OCI-LY1 (cell line): ENCODE measurements at regions not wholly inside any gene's neighbourhood (a gene's known extent, or its start where the extent isn't known, plus 50 kb on each side); places are given as distances from the start of the nearest gene placed in this dataset.
"Not testable (repeated sequence)": the region's sequence is repeated elsewhere in the genome, so short reads cannot be mapped to it uniquely, and the experiment has no call there.

Experiments used
- H2AFZ ChIP-seq: fragments of 200-600 bp; sonication (generic), shearing (Covaris generic); 2 replicates; pipeline ENCODE4 v1.6.0; 2014; ENCODE audit warnings: antibody characterized with exemption, mild to moderate bottlenecking, low read length
- H3F3A ChIP-seq: fragments of 200-600 bp; sonication (generic), shearing (Covaris generic); 2 replicates; pipeline ENCODE4 v1.6.0; 2014; ENCODE audit warnings: mild to moderate bottlenecking, antibody characterized with exemption, low read length, moderate library complexity; ENCODE audit not compliant: insufficient read depth
- H3K27ac ChIP-seq: fragments of 200-600 bp; sonication (generic); 2 replicates; pipeline ENCODE4 v1.5.1; 2014; ENCODE audit warnings: low read length, mixed run types, mild to moderate bottlenecking, low read depth; ENCODE audit not compliant: poor library complexity, severe bottlenecking
- H3K27me3 ChIP-seq: fragments of 200-600 bp; sonication (generic); 2 replicates; pipeline ENCODE4 v1.6.0; 2014; ENCODE audit warnings: antibody characterized with exemption, mild to moderate bottlenecking, low read length, moderate library complexity; ENCODE audit not compliant: insufficient read depth
- H3K36me3 ChIP-seq: fragments of 200-600 bp; sonication (generic); 2 replicates; pipeline ENCODE4 v1.6.1; 2014; ENCODE audit warnings: mild to moderate bottlenecking, antibody characterized with exemption, low read length, moderate library complexity, mixed read lengths; ENCODE audit not compliant: insufficient read depth
- H3K4me1 ChIP-seq: fragments of 200-600 bp; sonication (generic); 2 replicates; pipeline ENCODE4 v1.5.1; 2014; ENCODE audit warnings: mild to moderate bottlenecking, low read length, moderate library complexity; ENCODE audit not compliant: insufficient read depth, severe bottlenecking
- H3K4me2 ChIP-seq: fragments of 200-600 bp; sonication (generic), shearing (Covaris generic); 2 replicates; pipeline ENCODE4 v1.6.1; 2014; ENCODE audit warnings: low read length
- H3K4me3 ChIP-seq: fragments of 200-600 bp; sonication (generic); 2 replicates; pipeline ENCODE4 v1.5.1; 2014; ENCODE audit warnings: low read length, low read depth, mild to moderate bottlenecking, mixed read lengths; ENCODE audit not compliant: poor library complexity, severe bottlenecking
- H3K79me2 ChIP-seq: fragments of 200-600 bp; shearing (Covaris generic); 2 replicates; pipeline ENCODE4 v1.6.1; 2016; ENCODE audit warnings: mixed run types, low read length, mixed read lengths; ENCODE audit not compliant: insufficient read depth
- H3K9ac ChIP-seq: fragments of 200-600 bp; sonication (generic), shearing (Covaris generic); 2 replicates; pipeline ENCODE4 v1.6.1; 2014; ENCODE audit warnings: mild to moderate bottlenecking, low read length, mixed read lengths
- H3K9me2 ChIP-seq: fragments of 200-600 bp; sonication (generic), shearing (Covaris generic); 2 replicates; pipeline ENCODE4 v1.6.1; 2014; ENCODE audit warnings: low read depth, mild to moderate bottlenecking, low read length, mixed read lengths
- H3K9me3 ChIP-seq: fragments of 200-600 bp; shearing (Covaris generic); 2 replicates; pipeline ENCODE4 v1.6.1; 2014; ENCODE audit warnings: low read length, mixed read lengths
- H4K20me1 ChIP-seq: fragments of 200-600 bp; sonication (generic), shearing (Covaris generic); 2 replicates; pipeline ENCODE4 v1.6.0; 2016; ENCODE audit warnings: mild to moderate bottlenecking, low read length; ENCODE audit not compliant: insufficient read depth
- CTCF ChIP-seq: fragments of 200-600 bp; sonication (generic), shearing (Covaris generic); IDR thresholded peaks from 2 replicates; pipeline ENCODE4 v1.5.1; 2017; ENCODE audit warnings: mild to moderate bottlenecking, antibody characterized with exemption, low read length, moderate library complexity, mixed read lengths
- EZH2 ChIP-seq: fragments of 200-600 bp; sonication (generic), shearing (Covaris generic); IDR thresholded peaks from 2 replicates; pipeline ENCODE4 v1.8.0; 2017; ENCODE audit warnings: borderline replicate concordance, mixed run types, mild to moderate bottlenecking, antibody characterized with exemption, low read length, moderate library complexity, mixed read lengths

- no peak overlapping the region for H3K4me3 ChIP-seq
- H3K9me2 ChIP-seq: no peaks in the 10 kb centered on the region
- H2AFZ ChIP-seq: no peak overlapping the region
- no peak overlapping the region for H3K27ac ChIP-seq
- H3K4me2 ChIP-seq: no peak overlapping the region
- H3K36me3 ChIP-seq: no peaks in the 10 kb centered on the region
- no peak overlapping the region for H3K9ac ChIP-seq
- H3K9me3 ChIP-seq: no peaks in the 10 kb centered on the region
- no peaks in the 10 kb centered on the region for H3K27me3 ChIP-seq
- no peaks in the 10 kb centered on the region for H3K4me1 ChIP-seq
- no peaks in the 10 kb centered on the region for H3K79me2 ChIP-seq
- H4K20me1 ChIP-seq: no peaks in the 10 kb centered on the region
- no peaks in the 10 kb centered on the region for H3F3A ChIP-seq
- no peak for TF ChIP-seq EZH2
- no peak for TF ChIP-seq CTCF
These were observed 189.9 kb downstream of the NKX6-1 start for GRCh38 chr4:84309191-84309590.

- not testable (repeated sequence) for H4K20me1 ChIP-seq, H3F3A ChIP-seq, H3K36me3 ChIP-seq, H3K9me3 ChIP-seq, H3K4me3 ChIP-seq, H3K9ac ChIP-seq, H3K79me2 ChIP-seq, H3K9me2 ChIP-seq, H2AFZ ChIP-seq, H3K27ac ChIP-seq, H3K27me3 ChIP-seq, H3K4me1 ChIP-seq, H3K4me2 ChIP-seq
These were observed 200.3 kb downstream of the NKX6-1 start for GRCh38 chr4:84298719-84299254.

GRCh38 chr4:84298023-84298718, 200.9 kb downstream of the NKX6-1 start:
- TF ChIP-seq EZH2: no peak
- H3K9me3 ChIP-seq: no peaks in the 10 kb centered on the region
- no peaks in the 10 kb centered on the region for H3K79me2 ChIP-seq
- no peak overlapping the region for H3K9ac ChIP-seq
- no peaks in the 10 kb centered on the region for H3K27me3 ChIP-seq
- no peaks in the 10 kb centered on the region for H3K36me3 ChIP-seq
- H4K20me1 ChIP-seq: no peaks in the 10 kb centered on the region
- no peak overlapping the region for H3K27ac ChIP-seq
- no peak overlapping the region for H3K4me2 ChIP-seq
- no peaks in the 10 kb centered on the region for H3F3A ChIP-seq
- H3K9me2 ChIP-seq: no peaks in the 10 kb centered on the region
- no peaks in the 10 kb centered on the region for H3K4me1 ChIP-seq
- H3K4me3 ChIP-seq: no peak overlapping the region
- no peak overlapping the region for H2AFZ ChIP-seq

- TF ChIP-seq EZH2: no peak
- TF ChIP-seq CTCF: no peak
These were observed 207.1 kb downstream of the NKX6-1 start for GRCh38 chr4:84291969-84292368.

More at GRCh38 chr4:84291969-84292368, 207.1 kb downstream of the NKX6-1 start:
- H3K9me2 ChIP-seq: no peaks in the 10 kb centered on the region
- H3K4me1 ChIP-seq: no peaks in the 10 kb centered on the region
- H3K27me3 ChIP-seq: no peaks in the 10 kb centered on the region
- no peak overlapping the region for H3K4me3 ChIP-seq
- H3K27ac ChIP-seq: no peak overlapping the region
- no peak overlapping the region for H2AFZ ChIP-seq
- H3K4me2 ChIP-seq: no peak overlapping the region
- H3K9ac ChIP-seq: no peak overlapping the region
- no peaks in the 10 kb centered on the region for H3K9me3 ChIP-seq
- no peaks in the 10 kb centered on the region for H3F3A ChIP-seq
- no peaks in the 10 kb centered on the region for H4K20me1 ChIP-seq
- H3K36me3 ChIP-seq: no peaks in the 10 kb centered on the region
- H3K79me2 ChIP-seq: no peaks in the 10 kb centered on the region
